ENCODE measurements at regions not wholly inside any gene's neighbourhood (a gene's known extent, or its start where the extent isn't known, plus 50 kb on each side); places are given as distances from the start of the nearest gene placed in this dataset.

DNA sequence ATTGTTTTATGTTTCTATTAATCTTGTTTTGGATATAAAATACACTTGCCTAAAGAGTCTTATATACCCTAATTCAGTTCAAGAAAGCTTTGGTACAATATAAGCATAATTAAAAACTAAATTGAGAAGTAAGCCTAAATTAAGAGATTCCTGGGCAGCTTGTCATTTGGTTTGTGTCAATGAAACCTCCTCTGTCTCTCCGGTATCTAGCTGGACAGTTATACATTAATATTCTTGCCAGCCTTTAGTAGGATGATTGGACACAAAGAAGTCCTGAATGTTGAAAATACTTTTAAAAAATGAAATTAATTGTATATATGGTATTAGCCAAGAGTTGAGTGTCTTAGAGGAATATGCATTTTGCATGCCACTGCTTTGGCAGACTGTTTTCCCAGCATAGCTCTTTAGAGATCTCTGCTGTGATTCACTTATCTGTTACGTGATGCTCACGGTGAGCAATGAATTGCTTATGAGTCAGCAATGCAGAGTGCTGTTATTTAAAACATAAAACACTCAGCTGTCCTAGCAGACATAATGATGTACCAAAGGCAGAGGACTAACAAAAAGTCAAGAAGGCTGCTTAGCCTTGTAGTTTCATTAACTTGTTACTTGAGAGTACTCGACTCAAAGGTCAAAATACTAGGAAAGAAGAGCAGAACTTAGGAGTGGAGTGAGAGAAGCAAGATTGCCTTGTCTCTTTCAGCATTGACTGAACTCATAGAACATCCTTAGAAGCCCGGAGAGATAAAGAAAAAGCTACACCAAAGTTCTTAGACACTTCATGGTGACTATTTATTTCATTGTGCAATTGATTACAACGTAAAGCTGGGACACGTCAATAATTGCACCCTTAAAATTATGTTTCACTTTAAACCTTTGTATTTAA is 1296.1 kb upstream of the PCDH7 start:
- 0 out of 2 replicates have a peak overlapping the region, but pooled peaks have one; percentile 29 for H2AFZ ChIP-seq (ENCODE audit: low read depth)
- no peak for TF ChIP-seq FOXJ3 (CRISPR knock-in tag; IDR thresholded peaks at IDR 0.05)
- TF ChIP-seq CHD2 (IDR thresholded peaks at IDR 0.05; ENCODE audit: low read length, partially characterized antibody): no peak
- TF ChIP-seq, protein P1, sequence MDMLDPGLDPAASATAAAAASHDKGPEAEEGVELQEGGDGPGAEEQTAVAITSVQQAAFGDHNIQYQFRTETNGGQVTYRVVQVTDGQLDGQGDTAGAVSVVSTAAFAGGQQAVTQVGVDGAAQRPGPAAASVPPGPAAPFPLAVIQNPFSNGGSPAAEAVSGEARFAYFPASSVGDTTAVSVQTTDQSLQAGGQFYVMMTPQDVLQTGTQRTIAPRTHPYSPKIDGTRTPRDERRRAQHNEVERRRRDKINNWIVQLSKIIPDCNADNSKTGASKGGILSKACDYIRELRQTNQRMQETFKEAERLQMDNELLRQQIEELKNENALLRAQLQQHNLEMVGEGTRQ (IDR thresholded peaks at IDR 0.05; ENCODE audit: borderline replicate concordance, low read depth, low read length): no peak
- peak in 1 of 2 experiments; percentile 71; a peak in 1 of 4 replicates for TF ChIP-seq EP300 (IDR thresholded peaks at IDR 0.05; ENCODE audit: borderline replicate concordance in 1 of 2, low read depth in 1 of 2, low read length in 1 of 2)
- TF ChIP-seq GATA2 (CRISPR knock-in tag; IDR thresholded peaks at IDR 0.05): no peak
- TF ChIP-seq POLR2AphosphoS5 (IDR thresholded peaks at IDR 0.05; ENCODE audit: low read depth, low read length): no peak; the same call in 1 of the 2 replicates
- no peak for TF ChIP-seq EZH2phosphoT487 (IDR thresholded peaks at IDR 0.05; ENCODE audit: borderline replicate concordance, low read depth)
- peak; percentile 71; the same call in 1 of the 2 replicates for TF ChIP-seq TEAD4 (IDR thresholded peaks at IDR 0.05; ENCODE audit: borderline replicate concordance, insufficient read depth)
- TF ChIP-seq, protein P2, sequence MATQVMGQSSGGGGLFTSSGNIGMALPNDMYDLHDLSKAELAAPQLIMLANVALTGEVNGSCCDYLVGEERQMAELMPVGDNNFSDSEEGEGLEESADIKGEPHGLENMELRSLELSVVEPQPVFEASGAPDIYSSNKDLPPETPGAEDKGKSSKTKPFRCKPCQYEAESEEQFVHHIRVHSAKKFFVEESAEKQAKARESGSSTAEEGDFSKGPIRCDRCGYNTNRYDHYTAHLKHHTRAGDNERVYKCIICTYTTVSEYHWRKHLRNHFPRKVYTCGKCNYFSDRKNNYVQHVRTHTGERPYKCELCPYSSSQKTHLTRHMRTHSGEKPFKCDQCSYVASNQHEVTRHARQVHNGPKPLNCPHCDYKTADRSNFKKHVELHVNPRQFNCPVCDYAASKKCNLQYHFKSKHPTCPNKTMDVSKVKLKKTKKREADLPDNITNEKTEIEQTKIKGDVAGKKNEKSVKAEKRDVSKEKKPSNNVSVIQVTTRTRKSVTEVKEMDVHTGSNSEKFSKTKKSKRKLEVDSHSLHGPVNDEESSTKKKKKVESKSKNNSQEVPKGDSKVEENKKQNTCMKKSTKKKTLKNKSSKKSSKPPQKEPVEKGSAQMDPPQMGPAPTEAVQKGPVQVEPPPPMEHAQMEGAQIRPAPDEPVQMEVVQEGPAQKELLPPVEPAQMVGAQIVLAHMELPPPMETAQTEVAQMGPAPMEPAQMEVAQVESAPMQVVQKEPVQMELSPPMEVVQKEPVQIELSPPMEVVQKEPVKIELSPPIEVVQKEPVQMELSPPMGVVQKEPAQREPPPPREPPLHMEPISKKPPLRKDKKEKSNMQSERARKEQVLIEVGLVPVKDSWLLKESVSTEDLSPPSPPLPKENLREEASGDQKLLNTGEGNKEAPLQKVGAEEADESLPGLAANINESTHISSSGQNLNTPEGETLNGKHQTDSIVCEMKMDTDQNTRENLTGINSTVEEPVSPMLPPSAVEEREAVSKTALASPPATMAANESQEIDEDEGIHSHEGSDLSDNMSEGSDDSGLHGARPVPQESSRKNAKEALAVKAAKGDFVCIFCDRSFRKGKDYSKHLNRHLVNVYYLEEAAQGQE (IDR thresholded peaks at IDR 0.05; ENCODE audit: low read depth, low read length): no peak
- TF ChIP-seq, protein P3, sequence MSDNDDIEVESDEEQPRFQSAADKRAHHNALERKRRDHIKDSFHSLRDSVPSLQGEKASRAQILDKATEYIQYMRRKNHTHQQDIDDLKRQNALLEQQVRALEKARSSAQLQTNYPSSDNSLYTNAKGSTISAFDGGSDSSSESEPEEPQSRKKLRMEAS (IDR thresholded peaks at IDR 0.05; ENCODE audit: low read depth): 0 out of 2 replicates have a peak, but pooled peaks have one; percentile 30
- no peak for TF ChIP-seq MXI1 (IDR thresholded peaks at IDR 0.05; ENCODE audit: low read depth, low read length)
- peak; percentile 79 for TF ChIP-seq TCF12 (IDR thresholded peaks at IDR 0.05)
- peak; percentile 95 for TF ChIP-seq FOSL2 (IDR thresholded peaks at IDR 0.05; ENCODE audit: borderline replicate concordance, low read depth)
- TF ChIP-seq ELF1 (IDR thresholded peaks at IDR 0.05): no peak
- no peak for TF ChIP-seq SMC3 (IDR thresholded peaks at IDR 0.05; ENCODE audit: low read depth, low read length)
- TF ChIP-seq, protein P4, sequence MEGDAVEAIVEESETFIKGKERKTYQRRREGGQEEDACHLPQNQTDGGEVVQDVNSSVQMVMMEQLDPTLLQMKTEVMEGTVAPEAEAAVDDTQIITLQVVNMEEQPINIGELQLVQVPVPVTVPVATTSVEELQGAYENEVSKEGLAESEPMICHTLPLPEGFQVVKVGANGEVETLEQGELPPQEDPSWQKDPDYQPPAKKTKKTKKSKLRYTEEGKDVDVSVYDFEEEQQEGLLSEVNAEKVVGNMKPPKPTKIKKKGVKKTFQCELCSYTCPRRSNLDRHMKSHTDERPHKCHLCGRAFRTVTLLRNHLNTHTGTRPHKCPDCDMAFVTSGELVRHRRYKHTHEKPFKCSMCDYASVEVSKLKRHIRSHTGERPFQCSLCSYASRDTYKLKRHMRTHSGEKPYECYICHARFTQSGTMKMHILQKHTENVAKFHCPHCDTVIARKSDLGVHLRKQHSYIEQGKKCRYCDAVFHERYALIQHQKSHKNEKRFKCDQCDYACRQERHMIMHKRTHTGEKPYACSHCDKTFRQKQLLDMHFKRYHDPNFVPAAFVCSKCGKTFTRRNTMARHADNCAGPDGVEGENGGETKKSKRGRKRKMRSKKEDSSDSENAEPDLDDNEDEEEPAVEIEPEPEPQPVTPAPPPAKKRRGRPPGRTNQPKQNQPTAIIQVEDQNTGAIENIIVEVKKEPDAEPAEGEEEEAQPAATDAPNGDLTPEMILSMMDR (IDR thresholded peaks at IDR 0.05): no peak
- peak; percentile 63; the same call in 1 of the 2 replicates for TF ChIP-seq FOXM1 (IDR thresholded peaks at IDR 0.05; ENCODE audit: low read depth)
- TF ChIP-seq TAF1 (IDR thresholded peaks at IDR 0.05; ENCODE audit: borderline replicate concordance, low read depth, low read length): no peak
- TF ChIP-seq, protein P5, sequence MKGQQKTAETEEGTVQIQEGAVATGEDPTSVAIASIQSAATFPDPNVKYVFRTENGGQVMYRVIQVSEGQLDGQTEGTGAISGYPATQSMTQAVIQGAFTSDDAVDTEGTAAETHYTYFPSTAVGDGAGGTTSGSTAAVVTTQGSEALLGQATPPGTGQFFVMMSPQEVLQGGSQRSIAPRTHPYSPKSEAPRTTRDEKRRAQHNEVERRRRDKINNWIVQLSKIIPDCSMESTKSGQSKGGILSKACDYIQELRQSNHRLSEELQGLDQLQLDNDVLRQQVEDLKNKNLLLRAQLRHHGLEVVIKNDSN (IDR thresholded peaks at IDR 0.05; ENCODE audit: borderline replicate concordance, low read depth): no peak
- TF ChIP-seq, protein P6, sequence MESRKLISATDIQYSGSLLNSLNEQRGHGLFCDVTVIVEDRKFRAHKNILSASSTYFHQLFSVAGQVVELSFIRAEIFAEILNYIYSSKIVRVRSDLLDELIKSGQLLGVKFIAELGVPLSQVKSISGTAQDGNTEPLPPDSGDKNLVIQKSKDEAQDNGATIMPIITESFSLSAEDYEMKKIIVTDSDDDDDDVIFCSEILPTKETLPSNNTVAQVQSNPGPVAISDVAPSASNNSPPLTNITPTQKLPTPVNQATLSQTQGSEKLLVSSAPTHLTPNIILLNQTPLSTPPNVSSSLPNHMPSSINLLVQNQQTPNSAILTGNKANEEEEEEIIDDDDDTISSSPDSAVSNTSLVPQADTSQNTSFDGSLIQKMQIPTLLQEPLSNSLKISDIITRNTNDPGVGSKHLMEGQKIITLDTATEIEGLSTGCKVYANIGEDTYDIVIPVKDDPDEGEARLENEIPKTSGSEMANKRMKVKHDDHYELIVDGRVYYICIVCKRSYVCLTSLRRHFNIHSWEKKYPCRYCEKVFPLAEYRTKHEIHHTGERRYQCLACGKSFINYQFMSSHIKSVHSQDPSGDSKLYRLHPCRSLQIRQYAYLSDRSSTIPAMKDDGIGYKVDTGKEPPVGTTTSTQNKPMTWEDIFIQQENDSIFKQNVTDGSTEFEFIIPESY (IDR thresholded peaks at IDR 0.05; ENCODE audit: borderline replicate concordance, low read depth): 0 out of 2 replicates have a peak, but pooled peaks have one; percentile 31
- TF ChIP-seq MEF2A (IDR thresholded peaks at IDR 0.05; ENCODE audit: borderline replicate concordance, low read depth): no peak
- TF ChIP-seq NFIC (IDR thresholded peaks at IDR 0.05; ENCODE audit: borderline replicate concordance): peak; percentile 54

More for the DNA sequence above, 1296.1 kb upstream of the PCDH7 start:
- Histone ChIP-seq H3K36me3 (replicated peaks in 1 of 2; ENCODE audit: control insufficient read depth in 1 of 2, insufficient read depth in 2 of 2, low read length in 1 of 2) (no peaks in the 10 kb centered on the region), H3K79me2 (ENCODE audit: insufficient read depth) (no peaks in the 10 kb centered on the region), H3K27me3 (ENCODE audit: insufficient read depth) (no peaks in the 10 kb centered on the region), H3F3A (replicated peaks; ENCODE audit: insufficient read depth) (peaks cover 11% of the 10 kb centered on the region), H3K27ac (ENCODE audit: low read depth in 2 of 2, low read length in 1 of 2) (peak overlapping the region; percentile 43 to 72; a peak in 3 of 4 replicates), H3K4me1 (ENCODE audit: control insufficient read depth in 1 of 2, insufficient read depth in 2 of 2, low read depth in 1 of 2, low read length in 1 of 2) (peaks cover 0 to 3% of the 10 kb centered on the region in 2 experiments; a peak in 2 of 4 replicates), H3K4me2 (peak overlapping the region; percentile 63; the same call in 1 of the 2 replicates), H3K4me3 (ENCODE audit: low read depth in 2 of 2, low read length in 1 of 2) (peak overlapping the region in 1 of 2 experiments; percentile 22; a peak in 2 of 4 replicates), H4K20me1 (ENCODE audit: insufficient read depth) (no peaks in the 10 kb centered on the region), H3K9ac (no peak overlapping the region; the same call in 1 of the 2 replicates), H3K9me3 (no peaks in the 10 kb centered on the region), H3K9me2 (no peaks in the 10 kb centered on the region)
- 4% methylated on average over 7 of the region's 7 CpGs for WGBS (ENCODE audit: low lambda C conversion rate)
- ChIA-PET CTCF (interaction anchor here (0.7 kb wide), 1 partner anchor 9 kb away, joined by 3 read pairs; no protein-coding TSS in a partner anchor), POLR2A (no interaction called here)
- no peak for DNase-seq

All from SK-N-SH (cell line).